GM18873 (cell line): ENCODE measurements at regions not wholly inside any gene's neighbourhood (a gene's known extent, or its start where the extent isn't known, plus 50 kb on each side); places are given as distances from the start of the nearest gene placed in this dataset.
"Not testable (repeated sequence)": the region's sequence is repeated elsewhere in the genome, so short reads cannot be mapped to it uniquely, and the experiment has no call there.

ENCODE experiments used
- ATAC-seq: cut with Tn5 transposase; IDR thresholded peaks from one replicate; pipeline ENCODE4 v1.9.1; 2021; ENCODE audit warnings: mild to moderate bottlenecking, moderate library complexity, moderate number of reproducible peaks; ENCODE audit not compliant: unreplicated experiment, low FRiP score

DNA sequence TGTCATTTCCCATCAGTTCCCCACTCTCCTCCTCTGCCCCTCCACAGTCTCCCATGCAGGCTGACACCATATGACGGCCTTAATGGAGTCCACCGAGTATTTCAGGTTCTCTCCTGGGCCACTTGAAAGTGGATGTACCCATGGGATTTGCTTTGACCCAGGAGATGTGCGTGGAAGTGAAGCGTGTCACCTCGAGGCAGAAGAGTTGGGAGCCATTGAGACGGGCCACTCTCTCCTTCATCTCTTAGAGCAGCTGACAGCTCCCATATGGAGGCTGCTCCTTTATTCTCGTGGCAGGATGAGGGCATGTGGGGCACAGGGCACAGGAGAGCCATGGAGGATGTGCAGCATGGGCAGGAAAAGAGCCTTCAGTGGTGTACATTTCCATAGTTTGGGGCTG is 144.7 kb upstream of the CRYM start:
- ATAC-seq = not testable (repeated sequence)

DNA sequence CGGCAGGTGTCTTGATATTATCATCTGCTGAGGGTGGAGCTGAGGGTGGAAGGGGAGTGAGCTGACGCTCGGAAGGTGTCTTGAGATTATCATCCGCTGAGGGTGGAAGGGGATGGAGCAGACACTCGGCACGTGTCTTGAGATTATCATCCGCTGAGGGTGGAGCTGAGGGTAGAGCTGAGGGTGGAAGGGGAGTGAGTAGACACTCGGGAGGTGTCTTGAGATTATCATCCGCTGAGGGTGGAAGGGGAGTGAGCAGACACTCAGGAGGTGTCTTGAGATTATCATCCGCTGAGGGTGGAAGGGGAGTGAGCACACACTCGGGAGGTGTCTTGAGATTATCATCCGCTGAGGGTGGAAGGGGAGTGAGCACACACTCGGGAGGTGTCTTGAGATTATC is 126.6 kb upstream of the CRYM start:
- not testable (repeated sequence) for ATAC-seq

DNA sequence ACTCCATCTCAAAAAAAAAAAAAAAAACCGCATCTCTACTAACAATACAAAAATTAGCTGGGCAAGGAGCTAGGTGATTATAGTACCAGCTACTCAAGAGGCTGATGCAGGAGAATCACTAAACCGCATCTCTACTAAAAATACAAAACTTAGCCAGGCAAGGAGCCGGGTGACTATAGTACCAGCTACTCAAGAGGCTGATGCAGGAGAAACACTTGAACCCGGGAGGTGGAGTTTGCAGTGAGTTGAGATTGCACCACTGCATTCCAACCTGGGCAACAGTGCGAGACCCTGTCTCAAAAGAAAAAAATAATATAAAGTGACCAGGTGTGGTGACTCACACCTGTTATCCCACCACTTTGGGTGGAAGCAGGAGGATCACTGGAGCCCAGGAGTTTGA is 119.8 kb upstream of the CRYM start:
- ATAC-seq = not testable (repeated sequence)

DNA sequence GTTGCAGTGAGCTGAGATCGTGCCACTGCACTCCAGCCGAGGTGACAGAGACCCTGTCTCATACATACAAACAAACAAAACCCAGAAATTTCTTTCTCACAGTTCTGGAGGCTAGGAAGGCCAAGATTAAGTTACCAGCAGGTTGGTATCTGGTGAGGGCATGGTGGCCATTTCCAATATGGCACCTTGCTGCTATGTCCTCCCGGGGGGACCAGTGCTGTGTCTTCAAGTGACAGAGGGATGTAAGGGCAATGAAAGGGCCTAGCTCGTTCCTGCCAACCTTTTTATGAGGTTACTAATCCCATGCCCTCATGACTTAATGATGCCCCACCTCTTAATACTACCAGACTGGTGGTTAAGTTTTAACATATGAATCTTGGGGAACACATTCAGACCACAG is 118.5 kb upstream of the CRYM start:
- not testable (repeated sequence) for ATAC-seq

DNA sequence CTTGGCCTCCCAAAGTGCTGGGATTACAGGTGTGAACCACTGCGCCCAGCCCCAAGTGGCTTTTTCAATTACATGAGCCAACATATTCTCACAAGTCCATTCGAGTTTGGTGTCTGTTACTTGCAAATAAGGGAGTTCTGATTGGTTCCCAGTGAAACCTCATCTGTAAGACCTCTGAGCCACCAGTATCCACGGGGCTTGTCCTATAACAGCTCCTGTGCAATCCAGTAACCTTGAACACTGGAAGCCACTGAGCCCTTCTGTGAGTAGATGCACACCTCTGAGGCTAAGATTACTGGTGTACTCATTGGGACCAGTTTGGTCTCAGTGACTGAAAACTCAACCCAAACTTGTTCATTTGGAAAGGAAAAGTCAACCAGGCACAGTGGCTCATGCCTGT is 112.5 kb upstream of the CRYM start:
- not testable (repeated sequence) for ATAC-seq

DNA sequence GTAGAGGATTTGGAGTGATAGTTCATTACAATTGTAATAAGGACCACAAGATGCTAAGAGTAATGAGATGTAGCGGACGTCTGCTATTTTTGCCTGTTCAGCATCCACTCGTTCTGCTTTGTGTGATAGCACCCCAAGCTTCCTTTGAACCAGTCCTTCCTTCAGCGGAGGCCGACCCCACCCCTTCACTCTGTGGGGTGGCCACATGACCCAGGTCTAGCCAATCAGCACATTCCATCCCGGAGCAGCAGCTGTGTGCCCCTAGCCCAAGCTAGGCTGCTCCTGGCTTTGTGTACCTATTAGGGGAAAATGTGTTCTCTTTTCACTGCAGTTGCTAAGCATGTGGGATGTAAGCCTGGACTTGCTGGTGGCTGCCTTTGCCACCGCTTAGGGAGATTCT is 111.8 kb upstream of the CRYM start:
- ATAC-seq = not testable (repeated sequence)

DNA sequence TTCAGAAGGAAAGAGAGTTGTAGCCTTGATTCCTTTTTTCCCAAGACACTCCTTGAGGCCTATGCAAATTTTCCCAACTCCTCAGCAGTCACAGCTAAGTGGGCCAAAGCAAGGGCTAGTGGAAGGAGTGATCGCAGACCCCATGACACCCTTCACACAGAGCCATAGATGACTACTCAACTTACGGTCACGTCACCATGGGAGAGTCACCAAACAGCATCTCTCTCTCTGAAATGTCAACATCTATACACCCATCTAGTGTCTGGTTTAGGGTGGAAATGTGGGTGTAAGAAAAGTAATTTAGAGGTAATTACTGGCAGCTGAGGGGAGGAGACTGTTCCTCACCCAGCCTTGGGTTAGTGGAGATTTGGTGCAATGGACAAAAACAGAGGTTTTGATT is 109.7 kb upstream of the CRYM start:
- ATAC-seq = not testable (repeated sequence)

DNA sequence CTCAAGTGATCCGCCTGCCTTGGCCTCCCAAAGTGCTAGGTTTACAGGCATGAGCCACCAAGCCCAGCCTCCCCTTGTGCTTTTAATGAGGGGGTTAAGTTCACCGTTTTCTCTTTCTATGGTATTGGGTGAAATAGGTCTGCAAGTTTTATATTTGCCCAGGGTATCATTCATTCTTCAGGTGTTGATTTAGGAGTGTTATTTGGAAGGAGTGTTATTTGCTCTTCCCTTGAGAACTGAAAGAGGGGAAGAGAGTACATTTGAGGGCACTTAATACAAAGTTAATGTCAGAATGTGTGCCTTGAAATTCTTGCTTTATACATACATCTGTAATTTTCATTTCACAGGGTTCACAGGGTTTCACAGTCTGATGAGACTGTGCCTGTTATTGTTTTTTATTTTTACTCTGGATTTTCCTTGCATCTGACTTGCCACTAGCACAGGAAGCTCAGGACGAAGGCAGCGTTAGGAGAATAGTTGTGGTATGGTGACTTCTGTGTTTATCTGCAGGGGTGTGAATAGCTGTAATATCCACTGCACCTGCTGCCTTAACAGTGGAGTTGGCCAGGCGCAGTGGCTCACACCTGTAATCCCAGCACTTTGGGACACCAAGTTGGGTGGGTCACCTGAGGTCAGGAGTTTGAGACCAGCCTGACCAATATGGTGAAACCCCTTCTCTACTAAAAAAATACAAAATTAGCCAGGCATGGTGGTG is 108.3 kb upstream of the CRYM start:
- ATAC-seq = not testable (repeated sequence)

DNA sequence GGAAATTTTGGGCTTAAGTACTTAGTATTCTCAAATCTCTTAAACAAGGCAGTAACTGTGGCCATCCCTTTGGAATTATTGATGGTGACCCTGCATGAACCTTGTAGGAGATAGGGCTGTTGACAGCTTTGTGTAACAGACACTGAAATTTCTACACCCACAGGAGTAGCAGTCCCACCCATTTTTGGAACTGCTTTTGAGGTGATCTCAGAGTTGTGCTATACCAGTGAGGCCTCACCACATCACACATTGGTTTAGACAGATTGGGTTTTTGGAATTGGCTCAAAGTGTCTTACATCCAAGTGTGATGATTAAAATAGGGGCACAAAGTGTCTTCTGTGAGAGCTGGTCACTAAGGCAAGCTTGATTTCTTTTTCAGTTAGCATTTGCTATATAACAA is 105.6 kb upstream of the CRYM start:
- ATAC-seq = not testable (repeated sequence)

DNA sequence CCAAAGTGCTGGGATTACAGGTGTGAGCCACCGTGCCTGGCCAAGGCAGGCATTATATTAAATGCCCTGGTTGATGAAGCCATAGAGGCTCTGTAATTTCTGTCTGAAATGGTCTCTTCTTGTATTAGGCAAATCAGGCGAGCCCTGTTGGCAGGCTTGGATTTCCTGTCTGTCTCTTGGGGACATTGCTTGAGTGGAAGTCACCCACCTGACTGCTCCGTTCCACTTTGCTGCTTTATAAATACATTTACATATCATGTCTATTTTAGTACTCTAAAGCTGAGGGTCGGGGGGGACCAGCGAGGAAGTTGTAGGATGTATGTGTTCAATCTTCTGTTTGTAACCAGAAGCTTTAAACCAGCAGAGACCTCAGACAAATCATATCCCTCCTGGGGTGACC is 101.6 kb upstream of the CRYM start:
- ATAC-seq = not testable (repeated sequence)

DNA sequence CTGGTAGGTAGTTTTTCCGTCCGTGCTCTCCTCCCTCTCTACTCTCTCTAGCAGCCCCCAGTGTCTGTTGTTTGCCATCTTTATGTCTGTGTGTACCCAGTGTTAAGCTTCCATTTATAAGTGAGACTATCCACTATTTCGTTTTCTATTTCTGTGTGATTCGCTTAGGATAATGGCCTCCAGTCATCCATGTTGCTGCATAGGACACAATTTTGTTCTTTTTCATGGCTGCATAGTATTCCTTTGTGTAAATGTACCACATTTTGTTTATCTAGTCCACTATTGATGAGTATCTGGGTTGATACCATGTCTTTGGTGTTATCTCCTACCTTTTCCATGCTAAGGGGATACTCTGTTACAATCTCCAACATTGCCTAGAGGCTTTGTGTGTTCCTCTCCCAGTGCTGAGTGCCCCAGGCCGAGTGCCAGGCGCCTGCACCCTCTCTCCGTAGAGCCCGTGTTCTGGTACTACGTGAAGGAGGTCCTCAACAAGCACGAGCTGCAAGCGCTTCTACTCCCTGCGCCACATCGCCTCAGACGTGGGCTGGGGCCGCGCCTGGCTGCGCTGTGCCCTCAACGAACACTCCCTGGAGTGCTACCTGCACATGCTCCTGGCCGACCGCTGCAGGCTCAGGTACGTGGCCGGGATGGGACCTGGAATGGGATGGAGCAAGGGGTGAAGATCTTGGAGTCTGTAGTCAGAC is 98.3 kb upstream of the CRYM start:
- not testable (repeated sequence) for ATAC-seq

DNA sequence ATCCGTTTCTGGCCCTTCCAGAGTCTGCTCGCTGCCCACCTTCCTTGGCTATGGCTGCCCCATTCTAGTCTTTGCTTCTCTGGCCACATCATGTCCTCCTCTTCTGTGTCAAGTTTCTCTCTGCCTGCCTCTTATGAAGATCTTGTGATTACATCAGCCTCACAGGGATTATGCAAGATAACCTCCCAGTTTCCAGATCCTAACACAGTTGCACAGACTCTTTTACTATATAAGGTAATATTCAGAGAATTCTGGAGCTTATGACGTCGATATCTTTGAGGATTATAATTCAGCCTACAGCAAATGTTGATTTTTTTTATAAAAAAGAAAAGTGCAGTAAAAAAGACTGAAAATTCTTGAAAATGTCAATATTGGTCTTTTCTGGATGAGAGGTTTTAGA is 97.2 kb upstream of the CRYM start:
- not testable (repeated sequence) for ATAC-seq

DNA sequence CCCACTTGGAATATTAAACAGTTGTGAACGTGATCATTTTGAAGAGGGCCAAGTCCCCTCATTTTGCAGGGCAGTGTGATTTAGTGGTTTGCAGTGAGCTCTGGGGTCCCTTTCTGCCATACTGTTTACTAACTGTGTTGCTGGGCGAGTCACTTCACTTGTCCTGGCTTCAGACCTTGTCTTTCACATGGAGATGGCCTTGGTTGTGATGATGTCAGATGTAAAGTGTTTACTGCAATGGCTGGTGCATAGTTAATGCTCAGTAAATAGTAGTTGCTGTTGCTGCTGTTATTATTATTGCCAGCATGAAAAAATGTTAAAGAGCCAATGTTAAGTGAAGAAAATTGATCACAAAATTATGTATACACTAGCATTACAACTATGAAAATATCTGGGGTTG is 95.4 kb upstream of the CRYM start:
- not testable (repeated sequence) for ATAC-seq

DNA sequence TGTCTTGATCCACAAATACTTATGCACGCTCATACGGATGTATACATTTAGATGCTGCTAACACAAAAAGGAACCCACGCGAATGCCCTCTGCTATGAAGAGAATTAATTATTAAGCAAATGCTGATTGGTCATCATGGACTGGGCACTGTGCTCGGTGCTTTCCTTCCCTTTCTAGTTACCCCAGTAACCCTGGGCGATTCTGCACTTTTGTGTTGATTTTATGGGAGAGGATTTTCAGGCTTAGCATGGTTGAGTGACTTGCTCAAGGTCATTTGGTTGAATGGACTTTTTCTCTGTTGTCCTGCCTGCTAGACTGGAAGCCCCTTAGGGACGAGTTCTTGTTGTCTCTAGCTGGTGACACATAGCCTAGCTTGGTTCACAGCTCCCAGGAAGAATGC is 94.8 kb upstream of the CRYM start:
- ATAC-seq = not testable (repeated sequence)

DNA sequence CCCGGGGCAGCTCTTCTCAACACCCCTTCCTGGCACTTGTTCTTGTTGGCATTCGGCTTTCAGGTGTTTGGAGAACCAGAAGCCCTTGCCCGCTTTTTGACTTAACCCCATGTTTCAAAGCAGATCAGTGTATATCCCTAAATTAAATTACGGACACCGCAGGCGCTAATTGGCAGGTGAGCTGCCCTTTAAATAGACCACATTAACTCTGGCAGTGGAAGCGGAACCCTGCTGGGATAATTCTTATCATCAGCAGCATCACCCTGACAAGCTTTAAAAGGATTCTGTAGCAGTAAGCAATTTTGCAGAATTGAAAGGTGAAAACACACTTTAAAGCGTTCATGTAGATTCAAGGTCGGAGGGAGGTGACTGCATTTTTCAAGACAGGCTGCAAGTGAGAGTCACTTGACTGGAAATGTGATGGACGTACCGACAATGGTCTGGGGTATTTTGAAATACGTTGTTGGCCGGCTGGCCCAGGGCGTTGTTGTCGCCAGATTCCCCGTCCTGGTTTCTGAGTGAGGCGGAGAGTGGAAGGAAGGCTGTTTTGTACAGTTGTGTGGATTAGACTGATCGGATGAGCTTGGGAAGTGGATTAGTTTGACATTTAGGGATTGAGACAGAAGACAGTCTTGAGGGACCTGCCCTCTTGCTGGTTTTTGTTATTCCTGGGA is 94.2 kb upstream of the CRYM start:
- not testable (repeated sequence) for ATAC-seq

DNA sequence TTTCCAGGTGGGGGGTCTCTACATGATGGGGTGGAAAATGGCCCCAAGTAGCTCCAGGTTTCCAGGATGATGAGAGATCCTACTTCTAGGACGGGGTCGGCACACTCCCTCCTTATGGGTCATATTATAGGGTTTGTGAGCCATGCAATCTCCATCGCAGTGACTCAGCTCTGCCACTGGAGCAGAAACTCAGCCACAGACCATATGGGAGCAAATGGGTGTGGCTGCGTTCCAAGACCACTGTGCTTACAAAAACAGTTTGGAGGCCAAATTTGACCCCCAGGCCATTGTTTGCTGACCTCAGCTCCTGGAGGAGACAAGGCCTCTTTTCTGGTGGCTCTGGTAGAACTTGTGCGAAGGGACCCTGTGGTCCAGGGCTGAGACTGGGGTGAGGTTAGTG is 92.7 kb upstream of the CRYM start:
- not testable (repeated sequence) for ATAC-seq

DNA sequence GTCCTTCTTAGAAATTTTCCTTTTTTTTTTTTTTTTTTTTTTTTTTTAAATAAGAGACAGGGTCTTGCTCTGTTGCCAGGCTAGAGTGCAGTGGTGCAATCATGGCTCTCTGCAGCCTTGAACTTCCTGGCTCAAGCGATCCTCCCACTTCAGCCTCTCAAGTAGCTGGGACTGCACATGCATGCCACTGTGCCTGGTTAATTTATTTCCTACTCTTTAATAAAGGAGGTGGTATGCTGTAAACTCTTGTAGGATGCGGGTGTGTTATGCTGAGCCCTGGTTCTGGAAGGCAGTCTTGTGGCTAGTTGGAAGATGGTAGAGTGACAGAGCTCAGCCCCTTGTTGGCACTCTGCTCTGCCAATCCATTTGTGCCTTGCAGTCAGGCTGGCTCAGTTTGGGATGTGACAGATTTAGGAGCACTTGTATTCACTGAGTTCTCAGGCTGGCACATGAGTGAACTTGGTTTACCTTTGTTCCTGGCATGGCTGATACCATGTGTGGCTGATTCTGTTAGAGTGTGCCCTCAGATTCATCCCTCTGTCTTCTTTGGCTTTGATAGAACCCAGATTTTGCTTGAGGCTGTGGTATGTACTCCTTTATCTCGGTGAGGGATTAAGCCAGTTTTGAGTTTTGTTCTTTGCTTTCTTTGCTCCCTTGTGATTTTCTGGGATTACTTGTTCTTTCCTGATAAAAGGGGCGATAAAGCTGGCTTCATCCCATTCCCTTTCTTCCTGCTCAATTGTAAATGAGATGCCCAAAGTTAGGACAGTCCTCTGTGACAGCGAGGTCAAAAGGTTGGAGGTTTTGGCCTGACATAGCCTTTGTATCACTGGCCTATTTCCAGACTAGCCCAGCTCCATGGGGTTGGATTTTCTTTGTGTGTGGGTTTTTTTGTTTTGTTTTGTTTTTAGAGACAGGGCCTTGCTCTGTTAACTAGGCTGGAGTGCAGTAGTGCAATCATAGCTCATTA is 91.2 kb upstream of the CRYM start:
- ATAC-seq = not testable (repeated sequence)

DNA sequence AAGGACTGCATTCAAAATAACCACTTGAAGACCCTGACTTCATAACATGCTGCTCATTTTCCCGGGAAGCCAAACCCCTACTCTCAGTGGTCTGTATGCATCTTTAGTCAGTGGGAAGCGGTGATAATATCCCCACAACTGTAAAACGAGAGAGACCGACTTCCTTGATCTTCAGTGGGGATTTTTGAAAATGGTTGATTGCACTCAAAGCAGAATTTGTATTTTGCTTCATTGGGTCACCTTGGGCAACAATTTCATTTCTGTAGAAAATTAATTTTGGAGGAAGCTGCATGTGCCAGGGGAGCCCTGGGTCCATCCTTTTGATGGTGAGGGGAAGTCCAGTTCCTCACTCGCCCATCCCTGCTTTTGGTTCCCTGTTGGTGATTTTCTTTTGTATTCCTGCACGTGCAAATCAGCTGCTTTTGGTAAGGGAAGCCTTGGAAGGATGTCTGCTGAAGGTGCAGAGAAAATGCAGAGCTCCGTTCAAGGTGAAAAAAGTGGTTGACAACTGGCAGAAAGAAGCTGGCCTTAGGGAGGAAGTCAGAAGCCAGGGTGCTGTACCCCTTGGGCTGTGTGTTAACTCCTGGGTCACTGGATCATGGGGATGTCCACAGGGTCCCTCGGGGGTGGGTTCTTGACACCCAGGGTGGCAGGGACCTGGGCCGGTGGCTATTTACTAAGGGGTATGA is 89.8 kb upstream of the CRYM start:
- not testable (repeated sequence) for ATAC-seq

DNA sequence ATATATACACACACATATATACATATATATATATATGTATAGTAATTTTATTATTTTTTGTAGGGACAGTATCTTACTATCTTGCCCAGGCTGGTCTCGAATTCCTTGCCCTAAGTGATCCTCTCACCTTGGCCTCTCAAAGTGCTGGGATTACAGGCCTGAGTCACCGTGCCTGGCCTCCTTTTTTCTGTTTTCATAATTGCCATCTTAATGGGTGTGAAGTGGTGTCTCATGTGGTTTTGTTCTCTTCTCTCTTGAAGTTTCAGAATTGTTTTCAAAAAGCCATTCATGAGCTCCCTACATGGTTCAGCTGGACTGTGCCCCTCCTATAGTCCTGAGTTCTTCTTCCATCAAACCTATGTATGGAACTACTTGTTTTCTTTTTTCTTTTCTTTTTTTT is 88.9 kb upstream of the CRYM start:
- not testable (repeated sequence) for ATAC-seq

DNA sequence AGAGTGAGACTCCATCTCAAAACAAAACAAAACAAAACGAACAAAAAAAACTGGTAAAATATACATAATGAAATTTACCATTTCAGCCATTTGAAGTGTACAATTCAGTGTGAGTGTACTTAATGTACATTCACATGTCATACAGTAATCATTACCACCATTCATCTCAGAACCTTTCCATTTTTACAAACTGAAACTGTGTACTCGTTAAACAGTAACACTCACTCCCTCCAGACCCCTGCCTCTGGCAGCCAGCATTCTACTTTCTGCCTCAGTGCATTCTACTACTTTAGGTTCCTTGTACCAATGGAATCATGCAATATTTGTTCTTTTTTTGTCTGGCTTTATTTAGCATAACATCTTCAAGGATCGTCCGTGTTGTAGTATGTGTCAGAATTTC is 87.5 kb upstream of the CRYM start:
- ATAC-seq = not testable (repeated sequence)
